IMR-90 (cell line): ENCODE measurements at regions not wholly inside any gene's neighbourhood (a gene's known extent, or its start where the extent isn't known, plus 50 kb on each side); places are given as distances from the start of the nearest gene placed in this dataset.

ENCODE experiments used
- CEBPB ChIP-seq: IDR thresholded peaks from 2 replicates; pipeline ENCODE4 v1.6.1; 2012; ENCODE audit warnings: low read depth, low read length, improper control_type of control experiment
- POLR2A ChIP-seq: IDR thresholded peaks from 2 replicates; pipeline ENCODE4 v1.6.1; 2012; ENCODE audit warnings: mild to moderate bottlenecking, low read depth, low read length
- RAD21 ChIP-seq: IDR thresholded peaks from 2 replicates; pipeline ENCODE4 v1.6.1; 2012; ENCODE audit warnings: low read length, improper control_type of control experiment
- TF ChIP-seq, protein P1 (sequence below): fragments of 150-350 bp; IDR thresholded peaks from 2 replicates; pipeline ENCODE4 v1.6.1; 2016; ENCODE audit warnings: low read depth, mild to moderate bottlenecking, low read length, moderate library complexity, borderline replicate concordance
- TF ChIP-seq, protein P2 (sequence below): conservative IDR thresholded peaks from 2 replicates; pipeline ENCODE4 v1.5.1; 2012; ENCODE audit warnings: mild to moderate bottlenecking, low read depth, low read length, improper control_type of control experiment

DNA sequence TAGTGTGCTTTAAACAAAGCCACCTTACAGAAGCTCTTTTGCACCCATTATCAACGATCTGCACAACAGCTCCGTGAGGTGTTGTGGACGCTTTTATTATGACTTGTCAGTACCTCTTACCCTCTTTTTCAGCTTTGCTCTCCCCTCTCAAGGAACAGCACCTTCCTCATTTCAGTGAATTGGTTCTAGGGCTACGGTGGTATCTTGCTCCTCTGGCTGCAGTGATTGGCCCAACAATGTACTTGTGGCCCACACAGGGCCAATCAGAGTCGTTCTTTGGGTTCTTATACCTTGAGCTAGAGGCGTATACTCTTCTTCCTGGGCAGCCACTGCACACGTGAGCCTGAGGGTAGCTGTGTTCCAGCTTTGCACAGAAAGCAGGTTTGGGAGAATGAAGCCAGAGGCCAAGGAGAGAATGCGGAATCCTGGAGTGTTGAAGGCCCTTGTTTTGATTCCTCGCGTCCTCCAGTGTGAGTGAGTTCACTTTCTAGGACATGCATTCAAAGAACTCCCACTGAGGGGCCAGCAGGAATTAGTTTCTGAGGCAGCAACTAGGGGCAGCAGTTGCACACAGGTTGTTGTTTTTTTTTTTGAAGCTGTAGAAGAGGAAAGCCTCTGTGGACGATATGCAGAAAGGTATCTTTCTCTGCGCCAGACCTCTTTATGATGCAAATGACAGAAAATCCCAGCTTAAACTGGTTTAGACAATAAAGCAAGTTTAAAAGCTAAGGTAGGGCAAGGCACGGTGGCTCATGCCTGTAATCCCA is 49.8 kb upstream of the PDZD8 start:
- TF ChIP-seq, protein P1, sequence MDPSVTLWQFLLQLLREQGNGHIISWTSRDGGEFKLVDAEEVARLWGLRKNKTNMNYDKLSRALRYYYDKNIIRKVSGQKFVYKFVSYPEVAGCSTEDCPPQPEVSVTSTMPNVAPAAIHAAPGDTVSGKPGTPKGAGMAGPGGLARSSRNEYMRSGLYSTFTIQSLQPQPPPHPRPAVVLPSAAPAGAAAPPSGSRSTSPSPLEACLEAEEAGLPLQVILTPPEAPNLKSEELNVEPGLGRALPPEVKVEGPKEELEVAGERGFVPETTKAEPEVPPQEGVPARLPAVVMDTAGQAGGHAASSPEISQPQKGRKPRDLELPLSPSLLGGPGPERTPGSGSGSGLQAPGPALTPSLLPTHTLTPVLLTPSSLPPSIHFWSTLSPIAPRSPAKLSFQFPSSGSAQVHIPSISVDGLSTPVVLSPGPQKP, result no peak
- TF ChIP-seq CEBPB (no peak), POLR2A (no peak), RAD21 (no peak)
- TF ChIP-seq, protein P2, sequence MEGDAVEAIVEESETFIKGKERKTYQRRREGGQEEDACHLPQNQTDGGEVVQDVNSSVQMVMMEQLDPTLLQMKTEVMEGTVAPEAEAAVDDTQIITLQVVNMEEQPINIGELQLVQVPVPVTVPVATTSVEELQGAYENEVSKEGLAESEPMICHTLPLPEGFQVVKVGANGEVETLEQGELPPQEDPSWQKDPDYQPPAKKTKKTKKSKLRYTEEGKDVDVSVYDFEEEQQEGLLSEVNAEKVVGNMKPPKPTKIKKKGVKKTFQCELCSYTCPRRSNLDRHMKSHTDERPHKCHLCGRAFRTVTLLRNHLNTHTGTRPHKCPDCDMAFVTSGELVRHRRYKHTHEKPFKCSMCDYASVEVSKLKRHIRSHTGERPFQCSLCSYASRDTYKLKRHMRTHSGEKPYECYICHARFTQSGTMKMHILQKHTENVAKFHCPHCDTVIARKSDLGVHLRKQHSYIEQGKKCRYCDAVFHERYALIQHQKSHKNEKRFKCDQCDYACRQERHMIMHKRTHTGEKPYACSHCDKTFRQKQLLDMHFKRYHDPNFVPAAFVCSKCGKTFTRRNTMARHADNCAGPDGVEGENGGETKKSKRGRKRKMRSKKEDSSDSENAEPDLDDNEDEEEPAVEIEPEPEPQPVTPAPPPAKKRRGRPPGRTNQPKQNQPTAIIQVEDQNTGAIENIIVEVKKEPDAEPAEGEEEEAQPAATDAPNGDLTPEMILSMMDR, result no peak
